Fibroblast of peridontal ligament (primary cell): ENCODE measurements at regions not wholly inside any gene's neighbourhood (a gene's known extent, or its start where the extent isn't known, plus 50 kb on each side); places are given as distances from the start of the nearest gene placed in this dataset.
"Not testable (repeated sequence)": the region's sequence is repeated elsewhere in the genome, so short reads cannot be mapped to it uniquely, and the experiment has no call there.

ENCODE experiments used
- DNase-seq: peaks from one replicate; pipeline ENCODE4 v3.0.0-alpha.2; 2010; ENCODE audit errors: extremely low read depth

- no peak for DNase-seq
Observed at GRCh38 chr5:99315413-99316183, 386.8 kb upstream of the CHD1 start.

- no peak for DNase-seq
Observed at GRCh38 chr5:99314721-99315120, 385.9 kb upstream of the CHD1 start.

GRCh38 chr5:99308131-99308530 lies 379.3 kb upstream of the CHD1 start:
- no peak for DNase-seq

- no peak for DNase-seq
Observed at GRCh38 chr5:99305045-99305580, 376.3 kb upstream of the CHD1 start.

GRCh38 chr5:99285606-99286005 lies 356.8 kb upstream of the CHD1 start:
- no peak for DNase-seq

- no peak for DNase-seq
Observed at GRCh38 chr5:99275128-99275527, 346.3 kb upstream of the CHD1 start.

GRCh38 chr5:99272576-99272975 lies 343.8 kb upstream of the CHD1 start:
- no peak for DNase-seq

GRCh38 chr5:99258819-99259218 lies 330.0 kb upstream of the CHD1 start:
- DNase-seq: no peak

- no peak for DNase-seq
Observed at GRCh38 chr5:99248066-99248465, 319.3 kb upstream of the CHD1 start.

- DNase-seq: no peak
Observed at GRCh38 chr5:99247346-99247745, 318.5 kb upstream of the CHD1 start.

- no peak for DNase-seq
Observed at GRCh38 chr5:99243111-99243510, 314.3 kb upstream of the CHD1 start.

- DNase-seq: no peak
Observed at GRCh38 chr5:99239826-99240360, 311.1 kb upstream of the CHD1 start.

- no peak for DNase-seq
Observed at GRCh38 chr5:99191206-99191745, 262.5 kb upstream of the CHD1 start.

GRCh38 chr5:99187611-99188010 lies 258.8 kb upstream of the CHD1 start:
- no peak for DNase-seq

GRCh38 chr5:99179206-99179605 lies 250.4 kb upstream of the CHD1 start:
- no peak for DNase-seq

- no peak for DNase-seq
Observed at GRCh38 chr5:99177796-99178195, 249.0 kb upstream of the CHD1 start.

- no peak for DNase-seq
Observed at GRCh38 chr5:99176186-99176585, 247.4 kb upstream of the CHD1 start.

GRCh38 chr5:99169309-99169708 lies 240.5 kb upstream of the CHD1 start:
- peak; percentile 6 for DNase-seq

GRCh38 chr5:99161538-99161937 lies 232.7 kb upstream of the CHD1 start:
- not testable (repeated sequence) for DNase-seq

- no peak for DNase-seq
Observed at GRCh38 chr5:99156688-99157087, 227.9 kb upstream of the CHD1 start.

GRCh38 chr5:99143283-99143795 lies 214.5 kb upstream of the CHD1 start:
- not testable (repeated sequence) for DNase-seq

GRCh38 chr5:99141534-99142128 lies 212.8 kb upstream of the CHD1 start:
- DNase-seq: no peak

- DNase-seq: no peak
Observed at GRCh38 chr5:99138911-99139310, 210.1 kb upstream of the CHD1 start.
